ENCODE measurements at regions not wholly inside any gene's neighbourhood (a gene's known extent, or its start where the extent isn't known, plus 50 kb on each side); places are given as distances from the start of the nearest gene placed in this dataset.

DNA sequence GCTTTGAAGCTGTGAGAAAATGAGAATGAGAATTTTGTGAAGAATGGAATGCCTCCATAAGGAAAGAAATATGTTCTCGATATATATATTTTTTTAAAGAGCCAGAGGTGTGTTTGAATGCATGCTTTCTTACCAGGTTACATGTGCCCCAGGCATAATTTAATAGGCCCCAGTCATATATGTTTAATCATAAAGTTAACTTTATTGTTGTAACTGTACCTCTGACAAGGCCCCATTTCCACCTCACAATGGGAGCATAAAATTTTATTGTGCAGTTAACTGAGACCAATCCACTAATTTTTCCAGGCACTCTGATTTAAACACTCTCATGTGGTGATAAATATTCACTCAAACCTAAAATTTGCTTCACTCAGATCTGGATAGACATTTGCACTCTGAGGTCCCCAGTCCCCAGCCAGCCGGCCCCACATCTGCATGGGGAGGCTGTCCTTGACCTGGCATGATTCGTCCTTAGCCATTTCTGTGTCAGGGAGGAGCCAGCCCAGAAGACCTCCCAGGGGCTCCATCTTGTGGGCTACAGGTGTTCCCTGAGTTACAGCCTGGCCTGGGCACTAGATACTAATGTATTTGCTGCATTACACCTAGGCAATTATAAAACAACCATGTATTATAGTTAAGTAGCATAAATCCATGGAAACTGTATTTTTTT, 245.8 kb downstream of the MTRR start (continued):
- TF ChIP-seq, protein P1, sequence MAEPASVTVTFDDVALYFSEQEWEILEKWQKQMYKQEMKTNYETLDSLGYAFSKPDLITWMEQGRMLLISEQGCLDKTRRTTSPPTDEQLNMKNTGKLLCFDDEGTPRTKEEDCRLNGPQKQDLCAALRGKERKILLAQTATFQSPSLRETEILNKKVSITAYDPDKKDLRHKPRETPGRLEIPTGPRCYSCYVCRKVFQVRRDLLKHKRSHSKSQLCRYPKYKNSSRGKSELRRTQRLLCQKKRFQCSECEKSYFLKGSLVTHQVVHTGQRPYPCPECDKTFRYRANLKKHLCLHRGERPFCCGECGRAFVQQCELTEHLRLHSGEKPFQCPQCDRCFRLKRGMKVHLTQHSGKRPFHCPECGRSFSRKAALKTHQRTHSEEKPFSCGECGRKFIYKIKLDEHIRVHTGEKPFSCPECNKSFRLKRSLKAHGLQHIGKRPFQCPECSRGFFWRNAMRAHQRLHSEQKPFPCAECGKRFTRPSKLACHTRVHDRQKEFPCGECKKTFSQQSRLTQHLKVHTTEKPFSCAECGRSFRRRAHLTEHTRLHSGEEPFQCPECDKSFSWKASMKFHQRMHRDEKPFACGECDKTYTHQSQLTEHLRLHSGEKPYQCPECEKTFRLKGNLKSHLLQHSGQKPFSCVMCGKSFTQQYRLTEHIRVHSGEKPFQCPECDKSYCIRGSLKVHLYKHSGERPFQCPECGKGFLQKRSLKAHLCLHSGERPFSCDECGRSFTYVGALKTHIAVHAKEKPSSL (CRISPR knock-in tag; conservative IDR thresholded peaks at IDR 0.05): no peak
- TF ChIP-seq, protein P2, sequence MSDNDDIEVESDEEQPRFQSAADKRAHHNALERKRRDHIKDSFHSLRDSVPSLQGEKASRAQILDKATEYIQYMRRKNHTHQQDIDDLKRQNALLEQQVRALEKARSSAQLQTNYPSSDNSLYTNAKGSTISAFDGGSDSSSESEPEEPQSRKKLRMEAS (CRISPR knock-in tag; IDR thresholded peaks at IDR 0.05): no peak
- TF ChIP-seq MXD4 (CRISPR knock-in tag; IDR thresholded peaks at IDR 0.05; ENCODE audit: borderline replicate concordance): no peak
- TF ChIP-seq, protein P3, sequence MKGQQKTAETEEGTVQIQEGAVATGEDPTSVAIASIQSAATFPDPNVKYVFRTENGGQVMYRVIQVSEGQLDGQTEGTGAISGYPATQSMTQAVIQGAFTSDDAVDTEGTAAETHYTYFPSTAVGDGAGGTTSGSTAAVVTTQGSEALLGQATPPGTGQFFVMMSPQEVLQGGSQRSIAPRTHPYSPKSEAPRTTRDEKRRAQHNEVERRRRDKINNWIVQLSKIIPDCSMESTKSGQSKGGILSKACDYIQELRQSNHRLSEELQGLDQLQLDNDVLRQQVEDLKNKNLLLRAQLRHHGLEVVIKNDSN (CRISPR knock-in tag; IDR thresholded peaks at IDR 0.05): no peak

DNA sequence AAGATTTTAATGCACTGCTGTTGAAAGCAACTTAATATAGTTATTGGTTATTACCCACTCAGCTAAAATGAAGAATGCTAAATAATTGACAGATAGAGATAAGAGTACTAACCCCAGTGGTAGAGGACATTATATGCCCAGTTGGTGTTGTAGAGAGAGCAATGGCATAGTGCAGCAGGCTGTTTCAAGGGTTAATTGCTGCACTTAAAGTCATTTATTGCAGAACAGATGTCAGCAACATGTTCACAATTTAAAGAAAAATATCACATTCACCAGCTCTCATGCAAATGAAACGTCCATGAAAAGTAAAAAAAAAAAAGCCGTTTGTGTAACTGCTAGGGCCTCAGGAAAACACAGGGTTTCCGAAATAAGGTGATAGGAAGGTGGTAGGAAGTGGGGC, 254.6 kb downstream of the MTRR start:
- H3K4me1 Mint-ChIP-seq: no peaks in the 10 kb centered on the region
- no peaks in the 10 kb centered on the region; the same call in 1 of the 2 replicates for H3K27me3 Mint-ChIP-seq (ENCODE audit: low read depth)
- ChIA-PET POLR2A (no interaction called here), CTCF (no interaction called here)
- no peak overlapping the region for H3K4me3 Mint-ChIP-seq
- no peak overlapping the region for H3K27ac Mint-ChIP-seq
- no peaks in the 10 kb centered on the region for H3K9me3 Mint-ChIP-seq
- H3K36me3 Mint-ChIP-seq: no peaks in the 10 kb centered on the region
- no peak for DNase-seq (ENCODE audit: low spot score)
- TF ChIP-seq AR (CRISPR knock-in tag; IDR thresholded peaks at IDR 0.05) (no peak), ZNF281 (CRISPR knock-in tag; IDR thresholded peaks at IDR 0.05) (no peak), ATF1 (CRISPR knock-in tag; IDR thresholded peaks at IDR 0.05) (no peak), NR2C2 (CRISPR knock-in tag; IDR thresholded peaks at IDR 0.05) (no peak), TEAD4 (CRISPR knock-in tag; IDR thresholded peaks at IDR 0.05) (no peak), ZNF317 (CRISPR knock-in tag; IDR thresholded peaks at IDR 0.05; ENCODE audit: borderline replicate concordance, low read depth) (no peak), ZNF416 (CRISPR knock-in tag; IDR thresholded peaks at IDR 0.05) (no peak), NFYB (CRISPR knock-in tag; conservative IDR thresholded peaks at IDR 0.05; ENCODE audit: low read depth) (no peak), ZNF671 (CRISPR knock-in tag; IDR thresholded peaks at IDR 0.05) (no peak), SMAD3 (CRISPR knock-in tag; IDR thresholded peaks at IDR 0.05; ENCODE audit: borderline replicate concordance) (no peak), TP53 (CRISPR knock-in tag; IDR thresholded peaks at IDR 0.05) (no peak)
- TF ChIP-seq, protein P4, sequence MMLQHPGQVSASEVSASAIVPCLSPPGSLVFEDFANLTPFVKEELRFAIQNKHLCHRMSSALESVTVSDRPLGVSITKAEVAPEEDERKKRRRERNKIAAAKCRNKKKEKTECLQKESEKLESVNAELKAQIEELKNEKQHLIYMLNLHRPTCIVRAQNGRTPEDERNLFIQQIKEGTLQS (CRISPR knock-in tag; conservative IDR thresholded peaks at IDR 0.05): no peak
- no peak for ATAC-seq
